HEK293 (cell line): ENCODE measurements at regions not wholly inside any gene's neighbourhood (a gene's known extent, or its start where the extent isn't known, plus 50 kb on each side); places are given as distances from the start of the nearest gene placed in this dataset.

Experiments
- CTCF ChIA-PET: fragments of 350-600 bp; formaldehyde crosslinking; extraction: SDS; loops from one replicate; lab custom pipeline; 2021; ENCODE audit warnings: antibody characterized with exemption; lab: Yijun Ruan, JAX
- POLR2A ChIA-PET: fragments of 300-600 bp; formaldehyde crosslinking; extraction: SDS; loops from one replicate; lab custom pipeline; 2020; ENCODE audit warnings: antibody characterized with exemption, inconsistent platforms; lab: Yijun Ruan, JAX
- H3K27ac ChIP-seq: fragments of 200-500 bp; sonication (Bioruptor generic); 2 replicates; pipeline ENCODE4 v1.5.1; 2014; ENCODE audit warnings: low read depth, low read length, control low read depth, inconsistent platforms; ENCODE audit errors: extremely low read depth
- H3K36me3 ChIP-seq, 2 experiments: fragments of 200-500 bp in 1 of 2; sonication (Bioruptor generic) in 1 of 2; 1 replicate in 1 of 2; 2 replicates in 1 of 2; pipeline ENCODE4 v1.5.1; 2014 to 2017; ENCODE audit warnings: inconsistent platforms in 2 of 2, low read length in 2 of 2; ENCODE audit not compliant: control insufficient read depth in 2 of 2, insufficient read depth in 1 of 2
- H3K4me1 ChIP-seq: fragments of 200-500 bp; sonication (Bioruptor generic); 2 replicates; pipeline ENCODE4 v1.5.1; 2014; ENCODE audit warnings: mild to moderate bottlenecking, low read length, inconsistent platforms; ENCODE audit not compliant: control insufficient read depth, insufficient read depth
- H3K4me3 ChIP-seq: 2 replicates; pipeline ENCODE4 v1.5.1; 2011; ENCODE audit warnings: low read depth, mild to moderate bottlenecking, control low read depth, low read length, moderate library complexity
- H3K9me3 ChIP-seq: fragments of 200-500 bp; sonication (Bioruptor generic); 2 replicates; pipeline ENCODE4 v1.5.1; 2014; ENCODE audit warnings: low read depth, low read length, inconsistent platforms; ENCODE audit not compliant: control insufficient read depth, insufficient read depth
- BCL11B ChIP-seq: fragments of 450-650 bp; formaldehyde crosslinking; IDR thresholded peaks from 2 replicates; pipeline ENCODE4 v1.5.1; 2016; ENCODE audit warnings: low read depth, missing biosample characterization, missing genetic modification characterization
- GLIS2 ChIP-seq: fragments of 450-650 bp; formaldehyde crosslinking; IDR thresholded peaks from 2 replicates; pipeline ENCODE4 v1.5.1; 2016; ENCODE audit warnings: missing biosample characterization, missing genetic modification characterization
- HOXD13 ChIP-seq: sonication (generic); formaldehyde crosslinking; IDR thresholded peaks from 2 replicates; pipeline ENCODE4 v1.8.0; 2022; ENCODE audit warnings: missing genetic modification reagents, borderline replicate concordance
- KLF10 ChIP-seq: fragments of 450-650 bp; IDR thresholded peaks from 2 replicates; pipeline ENCODE4 v1.5.1; 2018; ENCODE audit warnings: missing biosample characterization, mild to moderate bottlenecking, missing genetic modification characterization
- RBAK ChIP-seq: fragments of 450-650 bp; formaldehyde crosslinking; IDR thresholded peaks from 2 replicates; pipeline ENCODE4 v1.5.1; 2016; ENCODE audit warnings: missing biosample characterization, missing genetic modification characterization
- SCRT2 ChIP-seq: fragments of 450-650 bp; formaldehyde crosslinking; IDR thresholded peaks from 2 replicates; pipeline ENCODE4 v1.5.1; 2016; ENCODE audit warnings: missing biosample characterization, missing genetic modification characterization
- YY1 ChIP-seq: fragments of 450-650 bp; formaldehyde crosslinking; IDR thresholded peaks from 2 replicates; pipeline ENCODE4 v1.5.1; 2018; ENCODE audit warnings: missing biosample characterization, missing genetic modification characterization
- ZBTB8A ChIP-seq: fragments of 450-650 bp; formaldehyde crosslinking; IDR thresholded peaks from 2 replicates; pipeline ENCODE4 v1.5.1; 2016; ENCODE audit warnings: missing biosample characterization, missing genetic modification characterization
- ZFP37 ChIP-seq: fragments of 450-650 bp; formaldehyde crosslinking; IDR thresholded peaks from 2 replicates; pipeline ENCODE4 v1.5.1; 2016; ENCODE audit warnings: missing biosample characterization, missing genetic modification characterization
- ZNF132 ChIP-seq: fragments of 450-650 bp; formaldehyde crosslinking; IDR thresholded peaks from 2 replicates; pipeline ENCODE4 v1.5.1; 2017; ENCODE audit warnings: missing biosample characterization, missing genetic modification characterization, borderline replicate concordance
- ZNF184 ChIP-seq: fragments of 450-650 bp; IDR thresholded peaks from 2 replicates; pipeline ENCODE4 v1.5.1; 2018; ENCODE audit warnings: missing biosample characterization, mild to moderate bottlenecking, missing genetic modification characterization
- ZNF211 ChIP-seq: fragments of 450-650 bp; formaldehyde crosslinking; IDR thresholded peaks from 2 replicates; pipeline ENCODE4 v1.5.1; 2016; ENCODE audit warnings: low read depth, missing biosample characterization, missing genetic modification characterization
- ZNF324 ChIP-seq: fragments of 450-650 bp; formaldehyde crosslinking; IDR thresholded peaks from 2 replicates; pipeline ENCODE4 v1.5.1; 2016; ENCODE audit warnings: missing biosample characterization, missing genetic modification characterization
- ZNF341 ChIP-seq: fragments of 450-650 bp; formaldehyde crosslinking; IDR thresholded peaks from 2 replicates; pipeline ENCODE4; 2016; ENCODE audit warnings: low read depth, missing biosample characterization, missing genetic modification characterization
- ZNF404 ChIP-seq: fragments of 450-650 bp; formaldehyde crosslinking; IDR thresholded peaks from 2 replicates; pipeline ENCODE4 v1.5.1; 2017; ENCODE audit warnings: missing biosample characterization, missing genetic modification characterization
- ZNF416 ChIP-seq: fragments of 450-650 bp; formaldehyde crosslinking; IDR thresholded peaks from 2 replicates; pipeline ENCODE4 v1.5.1; 2016; ENCODE audit warnings: missing biosample characterization, missing genetic modification characterization
- ZNF521 ChIP-seq: fragments of 450-650 bp; formaldehyde crosslinking; IDR thresholded peaks from 2 replicates; pipeline ENCODE4 v1.5.1; 2017; ENCODE audit warnings: missing biosample characterization, mild to moderate bottlenecking, missing genetic modification characterization
- ZNF549 ChIP-seq: fragments of 450-650 bp; IDR thresholded peaks from 2 replicates; pipeline ENCODE4 v1.5.1; 2018; ENCODE audit warnings: missing biosample characterization, missing genetic modification characterization, mild to moderate bottlenecking, inconsistent platforms, moderate library complexity
- ZNF558 ChIP-seq: fragments of 450-650 bp; formaldehyde crosslinking; IDR thresholded peaks from 2 replicates; pipeline ENCODE4 v1.5.1; 2016; ENCODE audit warnings: missing biosample characterization, missing genetic modification characterization
- ZNF580 ChIP-seq: fragments of 450-650 bp; formaldehyde crosslinking; IDR thresholded peaks from 2 replicates; pipeline ENCODE4 v1.5.1; 2016; ENCODE audit warnings: missing biosample characterization, missing genetic modification characterization
- ZNF585B ChIP-seq: fragments of 450-650 bp; formaldehyde crosslinking; IDR thresholded peaks from 2 replicates; pipeline ENCODE4 v1.5.1; 2016; ENCODE audit warnings: missing biosample characterization, missing genetic modification characterization
- ZNF621 ChIP-seq: fragments of 450-650 bp; formaldehyde crosslinking; IDR thresholded peaks from 2 replicates; pipeline ENCODE4 v1.5.1; 2017; ENCODE audit warnings: missing biosample characterization, missing genetic modification characterization
- ZNF645 ChIP-seq: fragments of 450-650 bp; formaldehyde crosslinking; IDR thresholded peaks from 2 replicates; pipeline ENCODE4; 2016; ENCODE audit warnings: missing biosample characterization, missing genetic modification characterization
- ZNF664 ChIP-seq: fragments of 450-650 bp; formaldehyde crosslinking; IDR thresholded peaks from 2 replicates; pipeline ENCODE4 v1.5.1; 2016; ENCODE audit warnings: missing biosample characterization, missing genetic modification characterization
- ZNF76 ChIP-seq: fragments of 450-650 bp; formaldehyde crosslinking; IDR thresholded peaks from 2 replicates; pipeline ENCODE4; 2016; ENCODE audit warnings: low read depth, missing biosample characterization, missing genetic modification characterization, borderline replicate concordance
- ZNF768 ChIP-seq: fragments of 450-650 bp; formaldehyde crosslinking; IDR thresholded peaks from 2 replicates; pipeline ENCODE4 v1.5.1; 2018; ENCODE audit warnings: missing biosample characterization, mild to moderate bottlenecking, missing genetic modification characterization
- ZNF792 ChIP-seq: fragments of 450-650 bp; formaldehyde crosslinking; IDR thresholded peaks from 2 replicates; pipeline ENCODE4 v1.5.1; 2016; ENCODE audit warnings: missing biosample characterization, missing genetic modification characterization
- ZNF837 ChIP-seq: fragments of 450-650 bp; formaldehyde crosslinking; IDR thresholded peaks from 2 replicates; pipeline ENCODE4 v1.5.1; 2016; ENCODE audit warnings: missing biosample characterization, missing genetic modification characterization
- ZNF843 ChIP-seq: fragments of 450-650 bp; formaldehyde crosslinking; IDR thresholded peaks from 2 replicates; pipeline ENCODE4 v1.5.1; 2016; ENCODE audit warnings: missing biosample characterization, missing genetic modification characterization
- ZSCAN23 ChIP-seq: fragments of 450-650 bp; formaldehyde crosslinking; IDR thresholded peaks from 2 replicates; pipeline ENCODE4 v1.5.1; 2016; ENCODE audit warnings: missing biosample characterization, missing genetic modification characterization
- TF ChIP-seq, protein P1 (sequence below): fragments of 450-650 bp; IDR thresholded peaks from 2 replicates; pipeline ENCODE4 v1.5.1; 2018; ENCODE audit warnings: missing biosample characterization, mild to moderate bottlenecking, missing genetic modification characterization
- TF ChIP-seq, protein P2 (sequence below): fragments of 450-650 bp; formaldehyde crosslinking; IDR thresholded peaks from 2 replicates; pipeline ENCODE4 v1.5.1; 2016; ENCODE audit warnings: missing biosample characterization, missing genetic modification characterization

DNA sequence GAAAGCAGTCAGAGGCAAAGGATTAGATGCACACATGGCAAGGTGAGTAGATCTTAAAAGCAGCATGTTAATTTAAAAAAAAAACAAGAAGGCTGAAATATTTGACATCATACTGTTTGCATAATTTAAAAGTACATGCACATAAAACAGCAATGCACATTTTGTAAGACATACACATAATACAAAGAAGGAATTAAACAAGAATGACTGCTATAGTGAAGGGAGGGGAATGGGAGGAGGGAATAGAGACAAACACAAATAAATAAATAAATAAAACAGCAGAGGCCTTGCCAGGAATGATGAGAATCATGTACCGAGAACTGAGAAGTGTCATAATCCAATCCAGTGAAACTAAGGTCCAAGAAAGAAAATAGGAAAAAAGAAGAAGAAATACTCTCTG, 486.2 kb upstream of the API5 start:
- TF ChIP-seq ZNF621 (tag by site-specific recombination) (no peak), SCRT2 (tag by site-specific recombination) (no peak), HOXD13 (CRISPR knock-in tag) (no peak), ZNF792 (tag by site-specific recombination) (no peak), ZFP37 (no peak), ZNF211 (tag by site-specific recombination) (no peak), GLIS2 (tag by site-specific recombination) (no peak), ZSCAN23 (tag by site-specific recombination) (no peak), BCL11B (tag by site-specific recombination) (no peak), ZBTB8A (tag by site-specific recombination) (no peak)
- TF ChIP-seq, protein P1, sequence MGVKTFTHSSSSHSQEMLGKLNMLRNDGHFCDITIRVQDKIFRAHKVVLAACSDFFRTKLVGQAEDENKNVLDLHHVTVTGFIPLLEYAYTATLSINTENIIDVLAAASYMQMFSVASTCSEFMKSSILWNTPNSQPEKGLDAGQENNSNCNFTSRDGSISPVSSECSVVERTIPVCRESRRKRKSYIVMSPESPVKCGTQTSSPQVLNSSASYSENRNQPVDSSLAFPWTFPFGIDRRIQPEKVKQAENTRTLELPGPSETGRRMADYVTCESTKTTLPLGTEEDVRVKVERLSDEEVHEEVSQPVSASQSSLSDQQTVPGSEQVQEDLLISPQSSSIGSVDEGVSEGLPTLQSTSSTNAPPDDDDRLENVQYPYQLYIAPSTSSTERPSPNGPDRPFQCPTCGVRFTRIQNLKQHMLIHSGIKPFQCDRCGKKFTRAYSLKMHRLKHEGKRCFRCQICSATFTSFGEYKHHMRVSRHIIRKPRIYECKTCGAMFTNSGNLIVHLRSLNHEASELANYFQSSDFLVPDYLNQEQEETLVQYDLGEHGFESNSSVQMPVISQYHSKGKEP (tag by site-specific recombination), result no peak
- TF ChIP-seq, protein P2, sequence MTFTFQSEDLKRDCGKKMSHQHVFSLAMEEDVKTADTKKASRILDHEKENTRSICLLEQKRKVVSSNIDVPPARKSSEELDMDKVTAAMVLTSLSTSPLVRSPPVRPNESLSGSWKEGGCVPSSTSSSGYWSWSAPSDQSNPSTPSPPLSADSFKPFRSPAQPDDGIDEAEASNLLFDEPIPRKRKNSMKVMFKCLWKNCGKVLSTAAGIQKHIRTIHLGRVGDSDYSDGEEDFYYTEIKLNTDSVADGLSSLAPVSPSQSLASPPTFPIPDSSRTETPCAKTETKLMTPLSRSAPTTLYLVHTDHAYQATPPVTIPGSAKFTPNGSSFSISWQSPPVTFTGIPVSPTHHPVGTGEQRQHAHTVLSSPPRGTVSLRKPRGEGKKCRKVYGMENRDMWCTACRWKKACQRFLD (tag by site-specific recombination), result no peak
- Histone ChIP-seq H3K27ac (no peak overlapping the region), H3K4me3 (no peak overlapping the region), H3K4me1 (no peaks in the 10 kb centered on the region), H3K9me3 (no peaks in the 10 kb centered on the region), H3K36me3 (no peaks in the 10 kb centered on the region)
- POLR2A ChIA-PET, result no interaction called here
- CTCF ChIA-PET, result interaction anchor here (0.6 kb wide), 2 partner anchors 101 to 211 kb away, joined by 3 to 5 read pairs; no protein-coding TSS in a partner anchor

DNA sequence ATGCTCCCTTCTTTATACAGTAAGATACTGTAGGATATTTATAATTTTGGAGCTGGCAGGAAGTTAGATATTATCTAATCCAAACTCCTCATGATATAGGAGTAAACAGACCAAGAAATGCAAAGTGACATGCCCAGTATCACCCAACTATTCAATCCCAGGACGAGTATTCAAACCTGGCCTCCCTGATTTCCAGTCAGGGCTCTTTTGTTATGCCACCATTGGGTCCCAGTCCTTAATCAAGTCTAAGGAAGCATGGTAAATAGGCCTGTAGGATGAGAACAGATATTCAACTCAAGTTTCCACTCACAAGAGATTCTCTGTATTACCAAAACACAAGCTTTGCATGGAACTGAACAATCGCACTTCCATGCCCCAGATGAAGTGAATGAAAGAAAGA, 484.0 kb upstream of the API5 start:
- Histone ChIP-seq H3K4me1 (no peaks in the 10 kb centered on the region), H3K9me3 (no peaks in the 10 kb centered on the region), H3K36me3 (no peaks in the 10 kb centered on the region), H3K4me3 (no peak overlapping the region), H3K27ac (no peak overlapping the region)
- ChIA-PET POLR2A (no interaction called here), CTCF (no interaction called here)
- no peak for TF ChIP-seq ZNF521 (tag by site-specific recombination)
- TF ChIP-seq RBAK, result no peak
- no peak for TF ChIP-seq YY1 (tag by site-specific recombination)
- no peak for TF ChIP-seq ZNF645 (tag by site-specific recombination)
- no peak for TF ChIP-seq ZNF664
- TF ChIP-seq ZNF132, result no peak
- no peak for TF ChIP-seq ZNF211 (tag by site-specific recombination)
- TF ChIP-seq ZBTB8A (tag by site-specific recombination), result no peak
- no peak for TF ChIP-seq ZNF416 (tag by site-specific recombination)
- no peak for TF ChIP-seq ZNF837 (tag by site-specific recombination)
- no peak for TF ChIP-seq ZNF341

GRCh38 chr11:42837994-42838393, 473.8 kb upstream of the API5 start:
- H3K4me3 ChIP-seq, result no peak overlapping the region
- TF ChIP-seq ZNF585B (tag by site-specific recombination) (no peak), SCRT2 (tag by site-specific recombination) (no peak), ZNF324 (tag by site-specific recombination) (no peak), ZNF580 (tag by site-specific recombination) (no peak), ZNF843 (no peak), RBAK (no peak), ZNF76 (no peak), ZNF184 (tag by site-specific recombination) (no peak), ZNF404 (no peak), ZNF768 (tag by site-specific recombination) (no peak), ZNF211 (tag by site-specific recombination) (no peak), ZNF558 (no peak), KLF10 (no peak), ZNF837 (tag by site-specific recombination) (no peak), ZNF549 (tag by site-specific recombination) (no peak)

More at GRCh38 chr11:42837994-42838393, 473.8 kb upstream of the API5 start:
- POLR2A ChIA-PET, result no interaction called here
- Histone ChIP-seq H3K9me3 (no peaks in the 10 kb centered on the region), H3K36me3 (no peaks in the 10 kb centered on the region), H3K4me1 (no peaks in the 10 kb centered on the region), H3K27ac (no peak overlapping the region)
- CTCF ChIA-PET, result no interaction called here
